Panc1 (cell line): ENCODE measurements at regions not wholly inside any gene's neighbourhood (a gene's known extent, or its start where the extent isn't known, plus 50 kb on each side); places are given as distances from the start of the nearest gene placed in this dataset.

Experiments
- ATAC-seq: fragments of 200-7000 bp; cut with Tn5 transposase; 2 replicates; pipeline ENCODE4 v1.9.1; 2020; ENCODE audit warnings: mild to moderate bottlenecking, moderate library complexity
- BruUV-seq: library from RNA; stranded (reverse); fragments of 400-500 nt; replicated peaks from 2 replicates; lab custom pipeline; 2021; lab: Mats Ljungman, UMichigan
- CTCF ChIA-PET: fragments of 300-600 bp; sonication (Branson Sonifier 250); formaldehyde crosslinking; loops from one replicate; lab custom pipeline; 2022; ENCODE audit warnings: antibody characterized with exemption; lab: Charles Lee
- POLR2A ChIA-PET: fragments of 300-600 bp; sonication (Branson Sonifier 250); formaldehyde crosslinking; loops from one replicate; lab custom pipeline; 2022; ENCODE audit warnings: antibody characterized with exemption; lab: Charles Lee
- DNase-seq: peaks from one replicate; pipeline ENCODE4 v3.0.0-alpha.2; 2010; ENCODE audit warnings: low read depth, low spot score
- H3K27ac ChIP-seq: 2 replicates; pipeline ENCODE4 v1.5.1; 2011; ENCODE audit warnings: mild to moderate bottlenecking, low read length, inconsistent platforms
- H3K27me3 ChIP-seq: fragments of 200-500 bp; sonication (Bioruptor generic); 2 replicates; pipeline ENCODE4 v1.6.0; 2014; ENCODE audit warnings: low read length, inconsistent platforms; ENCODE audit not compliant: control insufficient read depth, insufficient read depth
- H3K36me3 ChIP-seq: fragments of 200-500 bp; sonication (Bioruptor generic); 2 replicates; pipeline ENCODE4 v1.5.1; 2014; ENCODE audit warnings: inconsistent platforms, mild to moderate bottlenecking, low read length, moderate library complexity; ENCODE audit not compliant: control insufficient read depth, insufficient read depth
- H3K4me1 ChIP-seq: 2 replicates; pipeline ENCODE4 v1.5.1; 2011; ENCODE audit warnings: inconsistent platforms, mild to moderate bottlenecking, low read length, moderate library complexity; ENCODE audit not compliant: control insufficient read depth, insufficient read depth
- H3K4me3 ChIP-seq, 2 experiments: 2 replicates each; pipeline ENCODE4 v1.5.1; 2011 to 2012; ENCODE audit warnings: low read depth in 2 of 2, low read length in 2 of 2, mild to moderate bottlenecking in 2 of 2, inconsistent platforms in 1 of 2, moderate library complexity in 1 of 2
- H3K9me3 ChIP-seq: fragments of 200-500 bp; sonication (Bioruptor generic); 2 replicates; pipeline ENCODE4 v1.5.1; 2014; ENCODE audit warnings: low read depth, mild to moderate bottlenecking, inconsistent platforms, low read length, moderate library complexity; ENCODE audit not compliant: control insufficient read depth, insufficient read depth
- CTCF ChIP-seq: fragments of 450-650 bp; IDR thresholded peaks from 2 replicates; pipeline ENCODE4 v1.5.1; 2017; ENCODE audit warnings: mild to moderate bottlenecking
- POLR2AphosphoS5 ChIP-seq: IDR thresholded peaks from 2 replicates; pipeline ENCODE4 v1.6.1; 2012; ENCODE audit warnings: mild to moderate bottlenecking, low read depth, low read length, moderate library complexity
- REST ChIP-seq, 2 experiments: IDR thresholded peaks; 2 replicates each; pipeline ENCODE4 v1.6.1; 2011 to 2012; ENCODE audit warnings: low read depth in 2 of 2, control low read depth in 1 of 2, low read length in 1 of 2, mild to moderate bottlenecking in 1 of 2, moderate library complexity in 1 of 2; ENCODE audit not compliant: insufficient read depth in 1 of 2
- SIN3A ChIP-seq: IDR thresholded peaks from 2 replicates; pipeline ENCODE4 v1.6.1; 2012; ENCODE audit warnings: low read depth, mild to moderate bottlenecking, low read length, moderate library complexity, borderline replicate concordance; ENCODE audit not compliant: insufficient read depth
- TCF7L2 ChIP-seq: IDR thresholded peaks from 2 replicates; pipeline ENCODE4 v1.6.1; 2011; ENCODE audit warnings: mild to moderate bottlenecking, low read depth, low read length, inconsistent platforms
- in situ Hi-C: cut with HindIII; loops from 2 replicates; pipeline ENCODE4 v1.10.0; 2016; ENCODE audit warnings: low sequenced_read_pairs, low pct_unique_long_range_greater_than_20kb
- intact Hi-C: fragments of 100-400 bp; cut with micrococcal nuclease; formaldehyde crosslinking; loops from one replicate; pipeline ENCODE4 v1.10.0; 2022; ENCODE audit not compliant: unreplicated experiment

- ATAC-seq = no peak
Measured at GRCh38 chr5:153224651-153225050, 265.8 kb upstream of the GRIA1 start.

GRCh38 chr5:153233933-153234332 lies 256.5 kb upstream of the GRIA1 start:
- Histone ChIP-seq H3K27ac (no peak overlapping the region), H3K4me3 (no peak overlapping the region), H3K4me1 (no peaks in the 10 kb centered on the region), H3K27me3 (no peaks in the 10 kb centered on the region), H3K36me3 (no peaks in the 10 kb centered on the region), H3K9me3 (no peaks in the 10 kb centered on the region)
- intact Hi-C loops = no loop called here
- ATAC-seq = no peak
- POLR2A ChIA-PET = no interaction called here
- BruUV-seq = no TSS peak
- no peak for DNase-seq
- CTCF ChIA-PET = no interaction called here
- in situ Hi-C loops = no loop called here
- no peak for TF ChIP-seq TCF7L2
- TF ChIP-seq CTCF = no peak
- no peak for TF ChIP-seq REST (IDR thresholded peaks at IDR 0.05; ENCODE audit: insufficient read depth in 1 of 2, low read depth in 2 of 2, low read length in 1 of 2)
- no peak for TF ChIP-seq SIN3A
- TF ChIP-seq POLR2AphosphoS5 = no peak

More at GRCh38 chr5:153224651-153225050, 265.8 kb upstream of the GRIA1 start:
- Histone ChIP-seq H3K27ac (no peak overlapping the region), H3K4me1 (no peaks in the 10 kb centered on the region), H3K36me3 (no peaks in the 10 kb centered on the region), H3K9me3 (no peaks in the 10 kb centered on the region), H3K27me3 (no peaks in the 10 kb centered on the region), H3K4me3 (no peak overlapping the region)
- TF ChIP-seq POLR2AphosphoS5 (no peak), SIN3A (no peak), CTCF (no peak), REST (IDR thresholded peaks at IDR 0.05; ENCODE audit: insufficient read depth in 1 of 2, low read depth in 2 of 2, low read length in 1 of 2) (no peak), TCF7L2 (no peak)
- CTCF ChIA-PET = no interaction called here
- intact Hi-C loops = no loop called here
- POLR2A ChIA-PET = no interaction called here
- BruUV-seq = no TSS peak
- DNase-seq = no peak
- in situ Hi-C loops = no loop called here
